ENCODE measurements at regions not wholly inside any gene's neighbourhood (a gene's known extent, or its start where the extent isn't known, plus 50 kb on each side); places are given as distances from the start of the nearest gene placed in this dataset.

GRCh38 chr17:79192503-79193351 is 118.1 kb downstream of the ENGASE start (continued):
- no peak for TF ChIP-seq YEATS4 (CRISPR knock-in tag; IDR thresholded peaks at IDR 0.05; ENCODE audit: borderline replicate concordance)
- TF ChIP-seq ZNF816 (CRISPR knock-in tag; IDR thresholded peaks at IDR 0.05; ENCODE audit: borderline replicate concordance) = no peak
- no peak for TF ChIP-seq ZC3H13 (CRISPR knock-in tag; IDR thresholded peaks at IDR 0.05)
- no peak for TF ChIP-seq MBNL3 (CRISPR knock-in tag; conservative IDR thresholded peaks at IDR 0.05)
- TF ChIP-seq ZSCAN20 (CRISPR knock-in tag; IDR thresholded peaks at IDR 0.05; ENCODE audit: borderline replicate concordance) = no peak
- no peak for TF ChIP-seq ATRX (CRISPR knock-in tag; IDR thresholded peaks at IDR 0.05; ENCODE audit: borderline replicate concordance)
- peak; percentile 51; the same call in 1 of the 2 replicates for TF ChIP-seq ZNF598 (CRISPR knock-in tag; IDR thresholded peaks at IDR 0.05; ENCODE audit: borderline replicate concordance)
- TF ChIP-seq, protein P1, sequence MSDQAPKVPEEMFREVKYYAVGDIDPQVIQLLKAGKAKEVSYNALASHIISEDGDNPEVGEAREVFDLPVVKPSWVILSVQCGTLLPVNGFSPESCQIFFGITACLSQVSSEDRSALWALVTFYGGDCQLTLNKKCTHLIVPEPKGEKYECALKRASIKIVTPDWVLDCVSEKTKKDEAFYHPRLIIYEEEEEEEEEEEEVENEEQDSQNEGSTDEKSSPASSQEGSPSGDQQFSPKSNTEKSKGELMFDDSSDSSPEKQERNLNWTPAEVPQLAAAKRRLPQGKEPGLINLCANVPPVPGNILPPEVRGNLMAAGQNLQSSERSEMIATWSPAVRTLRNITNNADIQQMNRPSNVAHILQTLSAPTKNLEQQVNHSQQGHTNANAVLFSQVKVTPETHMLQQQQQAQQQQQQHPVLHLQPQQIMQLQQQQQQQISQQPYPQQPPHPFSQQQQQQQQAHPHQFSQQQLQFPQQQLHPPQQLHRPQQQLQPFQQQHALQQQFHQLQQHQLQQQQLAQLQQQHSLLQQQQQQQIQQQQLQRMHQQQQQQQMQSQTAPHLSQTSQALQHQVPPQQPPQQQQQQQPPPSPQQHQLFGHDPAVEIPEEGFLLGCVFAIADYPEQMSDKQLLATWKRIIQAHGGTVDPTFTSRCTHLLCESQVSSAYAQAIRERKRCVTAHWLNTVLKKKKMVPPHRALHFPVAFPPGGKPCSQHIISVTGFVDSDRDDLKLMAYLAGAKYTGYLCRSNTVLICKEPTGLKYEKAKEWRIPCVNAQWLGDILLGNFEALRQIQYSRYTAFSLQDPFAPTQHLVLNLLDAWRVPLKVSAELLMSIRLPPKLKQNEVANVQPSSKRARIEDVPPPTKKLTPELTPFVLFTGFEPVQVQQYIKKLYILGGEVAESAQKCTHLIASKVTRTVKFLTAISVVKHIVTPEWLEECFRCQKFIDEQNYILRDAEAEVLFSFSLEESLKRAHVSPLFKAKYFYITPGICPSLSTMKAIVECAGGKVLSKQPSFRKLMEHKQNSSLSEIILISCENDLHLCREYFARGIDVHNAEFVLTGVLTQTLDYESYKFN (CRISPR knock-in tag; conservative IDR thresholded peaks at IDR 0.05) = no peak
- no peak for TF ChIP-seq KDM6A (CRISPR knock-in tag; IDR thresholded peaks at IDR 0.05; ENCODE audit: low read depth)
- peak; percentile 64; the same call in 1 of the 2 replicates for TF ChIP-seq ZNF580 (CRISPR knock-in tag; IDR thresholded peaks at IDR 0.05; ENCODE audit: borderline replicate concordance, low read depth)
- no peak for TF ChIP-seq TARDBP (CRISPR knock-in tag; IDR thresholded peaks at IDR 0.05)
- TF ChIP-seq CHCHD3 (CRISPR knock-in tag; IDR thresholded peaks at IDR 0.05) = 0 out of 2 replicates have a peak, but pooled peaks have one; percentile 57
- peak; percentile 54; the same call in 1 of the 2 replicates for TF ChIP-seq ATF7-NPFF (CRISPR knock-in tag; IDR thresholded peaks at IDR 0.05; ENCODE audit: low read depth)
- no peak for TF ChIP-seq ZNF383 (CRISPR knock-in tag; IDR thresholded peaks at IDR 0.05; ENCODE audit: borderline replicate concordance)
- no peak for TF ChIP-seq HNRNPUL1 (IDR thresholded peaks at IDR 0.05; ENCODE audit: low read depth, low read length)
- no peak for TF ChIP-seq SP5 (CRISPR knock-in tag; IDR thresholded peaks at IDR 0.05; ENCODE audit: borderline replicate concordance, low read depth)
- no peak for TF ChIP-seq TOE1 (CRISPR knock-in tag; IDR thresholded peaks at IDR 0.05)
- 0 out of 2 replicates have a peak, but pooled peaks have one; percentile 59 for TF ChIP-seq HOXD1 (CRISPR knock-in tag; IDR thresholded peaks at IDR 0.05)
- no peak for TF ChIP-seq RFX5 (IDR thresholded peaks at IDR 0.05; ENCODE audit: low read depth, low read length)
- TF ChIP-seq PRPF4 (IDR thresholded peaks at IDR 0.05; ENCODE audit: low read depth, low read length, poor library complexity, severe bottlenecking) = no peak
- TF ChIP-seq MTA3 (CRISPR knock-in tag; IDR thresholded peaks at IDR 0.05) = no peak

All from HepG2 (cell line).